ENCODE measurements at regions not wholly inside any gene's neighbourhood (a gene's known extent, or its start where the extent isn't known, plus 50 kb on each side); places are given as distances from the start of the nearest gene placed in this dataset.

GRCh38 chr15:70240082-70240481 is 142.4 kb upstream of the TLE3 start:
- Mint-ChIP-seq H3K36me3 (ENCODE audit: insufficient read depth) (no peaks in the 10 kb centered on the region), H3K27ac (no peak overlapping the region), H3K4me3 (ENCODE audit: low read depth) (no peak overlapping the region), H3K9me3 (ENCODE audit: low read depth) (no peaks in the 10 kb centered on the region), H3K4me1 (ENCODE audit: low read depth) (peaks cover under 1% of the 10 kb centered on the region), H3K27me3 (peaks cover 83% of the 10 kb centered on the region)
- no peak for DNase-seq (ENCODE audit: low spot score, unreplicated experiment)
- no peak for TF ChIP-seq CTCF (IDR thresholded peaks at IDR 0.05; ENCODE audit: unreplicated experiment)

- Mint-ChIP-seq H3K4me1 (ENCODE audit: low read depth) (no peaks in the 10 kb centered on the region), H3K4me3 (ENCODE audit: low read depth) (no peak overlapping the region), H3K27me3 (peaks cover 84% of the 10 kb centered on the region), H3K36me3 (ENCODE audit: insufficient read depth) (no peaks in the 10 kb centered on the region), H3K9me3 (ENCODE audit: low read depth) (no peaks in the 10 kb centered on the region), H3K27ac (no peak overlapping the region)
- DNase-seq (ENCODE audit: low spot score, unreplicated experiment): no peak
- TF ChIP-seq CTCF (IDR thresholded peaks at IDR 0.05; ENCODE audit: unreplicated experiment): no peak
These were observed 141.2 kb upstream of the TLE3 start for GRCh38 chr15:70238917-70239316.

GRCh38 chr15:70237626-70238025 is 139.9 kb upstream of the TLE3 start:
- DNase-seq (ENCODE audit: low spot score, unreplicated experiment): no peak
- TF ChIP-seq CTCF (IDR thresholded peaks at IDR 0.05; ENCODE audit: unreplicated experiment): no peak
- H3K27ac Mint-ChIP-seq: no peak overlapping the region
- H3K9me3 Mint-ChIP-seq (ENCODE audit: low read depth): peaks cover 5% of the 10 kb centered on the region
- no peak overlapping the region for H3K4me3 Mint-ChIP-seq (ENCODE audit: low read depth)
- H3K27me3 Mint-ChIP-seq: peaks cover 71% of the 10 kb centered on the region
- no peaks in the 10 kb centered on the region for H3K4me1 Mint-ChIP-seq (ENCODE audit: low read depth)
- H3K36me3 Mint-ChIP-seq (ENCODE audit: insufficient read depth): no peaks in the 10 kb centered on the region

GRCh38 chr15:70236341-70237086 is 138.8 kb upstream of the TLE3 start:
- Mint-ChIP-seq H3K27ac (no peak overlapping the region), H3K9me3 (ENCODE audit: low read depth) (peaks cover 15% of the 10 kb centered on the region), H3K27me3 (peaks cover 60% of the 10 kb centered on the region), H3K4me3 (ENCODE audit: low read depth) (no peak overlapping the region), H3K4me1 (ENCODE audit: low read depth) (no peaks in the 10 kb centered on the region), H3K36me3 (ENCODE audit: insufficient read depth) (peaks cover 3% of the 10 kb centered on the region)
- no peak for TF ChIP-seq CTCF (IDR thresholded peaks at IDR 0.05; ENCODE audit: unreplicated experiment)
- DNase-seq (ENCODE audit: low spot score, unreplicated experiment): no peak

- no peak for DNase-seq (ENCODE audit: low spot score, unreplicated experiment)
- TF ChIP-seq CTCF (IDR thresholded peaks at IDR 0.05; ENCODE audit: unreplicated experiment): no peak
- Mint-ChIP-seq H3K27ac (no peak overlapping the region), H3K4me3 (ENCODE audit: low read depth) (no peak overlapping the region), H3K4me1 (ENCODE audit: low read depth) (no peaks in the 10 kb centered on the region), H3K27me3 (peaks cover 48% of the 10 kb centered on the region), H3K36me3 (ENCODE audit: insufficient read depth) (peaks cover 3% of the 10 kb centered on the region), H3K9me3 (ENCODE audit: low read depth) (peaks cover 16% of the 10 kb centered on the region)
These were observed 137.6 kb upstream of the TLE3 start for GRCh38 chr15:70235347-70235746.

Measured in progenitor cell of endocrine pancreas (in vitro differentiated cells).